HepG2 (cell line): ENCODE measurements at regions not wholly inside any gene's neighbourhood (a gene's known extent, or its start where the extent isn't known, plus 50 kb on each side); places are given as distances from the start of the nearest gene placed in this dataset.
A peak's percentile ranks its signal among the peaks of the same experiment; 100 is the strongest.

Experiments
- CBX1 ChIP-seq: IDR thresholded peaks from one replicate; pipeline ENCODE4 v1.6.1; 2016; ENCODE audit warnings: antibody characterized with exemption, low read depth
- CBX2 ChIP-seq, 2 experiments: fragments of 200-600 bp in 1 of 2; sonication (generic); formaldehyde crosslinking in 1 of 2; IDR thresholded peaks; 2 replicates each; pipeline versions ENCODE4 v1.7.0 to v1.8.1; 2018 to 2022; ENCODE audit warnings: low read depth in 2 of 2, low read length in 1 of 2, mild to moderate bottlenecking in 1 of 2, missing genetic modification reagents in 1 of 2
- GATA4 ChIP-seq: sonication (generic); IDR thresholded peaks from 2 replicates; pipeline ENCODE4 v1.6.1; 2016; ENCODE audit warnings: antibody characterized with exemption, low read depth, borderline replicate concordance
- LCORL ChIP-seq, 2 experiments: fragments of 450-650 bp in 1 of 2; sonication (generic) in 1 of 2; formaldehyde crosslinking in 1 of 2; IDR thresholded peaks; 2 replicates each; pipeline versions ENCODE4 v1.5.0 to v1.6.1; 2017 to 2020; ENCODE audit warnings: antibody characterized with exemption in 1 of 2, missing genetic modification reagents in 1 of 2
- MAFG ChIP-seq: sonication (generic); formaldehyde crosslinking; IDR thresholded peaks from 2 replicates; pipeline ENCODE4 v1.5.1; 2020; ENCODE audit warnings: mild to moderate bottlenecking, missing genetic modification reagents
- PAF1 ChIP-seq: IDR thresholded peaks from 2 replicates; pipeline ENCODE4 v1.6.1; 2016; ENCODE audit warnings: missing genetic modification reagents, missing compliant biosample characterization
- REPIN1 ChIP-seq: sonication (generic); formaldehyde crosslinking; IDR thresholded peaks from 2 replicates; pipeline ENCODE4 v1.8.0; 2022; ENCODE audit warnings: missing genetic modification reagents, low read depth, mild to moderate bottlenecking, borderline replicate concordance
- SALL2 ChIP-seq: sonication (generic); formaldehyde crosslinking; IDR thresholded peaks from 2 replicates; pipeline ENCODE4 v1.8.1; 2023; ENCODE audit warnings: mild to moderate bottlenecking, missing genetic modification reagents, inconsistent platforms
- SAP130 ChIP-seq: IDR thresholded peaks from 2 replicates; pipeline ENCODE4 v1.6.1; 2016; ENCODE audit warnings: low read depth
- SRSF1 ChIP-seq: fragments of 200-400 bp; formaldehyde crosslinking; optimal IDR thresholded peaks from 2 replicates; pipeline ENCODE3; 2017; ENCODE audit warnings: mild to moderate bottlenecking, low read depth, low read length, moderate library complexity
- ZNF33B ChIP-seq: sonication (generic); formaldehyde crosslinking; IDR thresholded peaks from 2 replicates; pipeline ENCODE4 v1.5.1; 2020; ENCODE audit warnings: mild to moderate bottlenecking, missing genetic modification reagents
- ZNF556 ChIP-seq: sonication (generic); formaldehyde crosslinking; IDR thresholded peaks from 2 replicates; pipeline ENCODE4 v1.4.0; 2020; ENCODE audit warnings: mild to moderate bottlenecking, missing genetic modification reagents, borderline replicate concordance
- ZNF749 ChIP-seq: sonication (generic); formaldehyde crosslinking; IDR thresholded peaks from 2 replicates; pipeline ENCODE4 v1.8.0; 2022; ENCODE audit warnings: mild to moderate bottlenecking, missing genetic modification reagents, moderate library complexity, borderline replicate concordance
- TF ChIP-seq, protein P1 (sequence below): sonication (generic); formaldehyde crosslinking; IDR thresholded peaks from 2 replicates; pipeline ENCODE4 v1.4.0; 2020; ENCODE audit warnings: mild to moderate bottlenecking, missing genetic modification reagents, borderline replicate concordance
- TF ChIP-seq, protein P2 (sequence below): sonication (generic); formaldehyde crosslinking; IDR thresholded peaks from 2 replicates; pipeline ENCODE4 v1.5.1; 2020; ENCODE audit warnings: mild to moderate bottlenecking, missing genetic modification reagents
- TF ChIP-seq, protein P3 (sequence below): sonication (generic); formaldehyde crosslinking; IDR thresholded peaks from 2 replicates; pipeline ENCODE4 v1.5.0; 2020; ENCODE audit warnings: missing genetic modification reagents
- TF ChIP-seq, protein P4 (sequence below): sonication (generic); formaldehyde crosslinking; IDR thresholded peaks from 2 replicates; pipeline ENCODE4 v1.4.0; 2020; ENCODE audit warnings: mild to moderate bottlenecking, low read depth, missing genetic modification reagents
- TF ChIP-seq, protein P5 (sequence below): IDR thresholded peaks from 2 replicates; pipeline ENCODE4 v1.6.1; 2016; ENCODE audit warnings: mild to moderate bottlenecking

DNA sequence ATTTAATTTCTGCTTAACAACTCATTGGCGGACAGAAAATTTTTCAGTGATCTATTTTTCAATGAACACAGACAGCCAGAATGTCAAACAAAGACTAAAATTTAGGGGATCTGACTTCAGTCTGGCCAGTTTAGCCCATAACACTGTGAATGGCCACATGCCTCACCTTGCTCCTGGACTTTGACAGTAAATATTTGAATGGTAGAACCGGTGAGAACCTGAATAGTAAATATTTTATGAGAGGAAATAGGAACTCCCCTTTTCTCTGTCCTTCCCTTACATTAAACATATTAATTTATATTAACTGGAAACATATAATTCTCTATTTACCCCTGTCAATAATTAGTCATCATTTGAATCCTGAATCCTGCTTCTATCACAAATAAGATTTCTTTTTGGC is 942.1 kb downstream of the KCNJ2 start (continued):
- TF ChIP-seq, protein P1, sequence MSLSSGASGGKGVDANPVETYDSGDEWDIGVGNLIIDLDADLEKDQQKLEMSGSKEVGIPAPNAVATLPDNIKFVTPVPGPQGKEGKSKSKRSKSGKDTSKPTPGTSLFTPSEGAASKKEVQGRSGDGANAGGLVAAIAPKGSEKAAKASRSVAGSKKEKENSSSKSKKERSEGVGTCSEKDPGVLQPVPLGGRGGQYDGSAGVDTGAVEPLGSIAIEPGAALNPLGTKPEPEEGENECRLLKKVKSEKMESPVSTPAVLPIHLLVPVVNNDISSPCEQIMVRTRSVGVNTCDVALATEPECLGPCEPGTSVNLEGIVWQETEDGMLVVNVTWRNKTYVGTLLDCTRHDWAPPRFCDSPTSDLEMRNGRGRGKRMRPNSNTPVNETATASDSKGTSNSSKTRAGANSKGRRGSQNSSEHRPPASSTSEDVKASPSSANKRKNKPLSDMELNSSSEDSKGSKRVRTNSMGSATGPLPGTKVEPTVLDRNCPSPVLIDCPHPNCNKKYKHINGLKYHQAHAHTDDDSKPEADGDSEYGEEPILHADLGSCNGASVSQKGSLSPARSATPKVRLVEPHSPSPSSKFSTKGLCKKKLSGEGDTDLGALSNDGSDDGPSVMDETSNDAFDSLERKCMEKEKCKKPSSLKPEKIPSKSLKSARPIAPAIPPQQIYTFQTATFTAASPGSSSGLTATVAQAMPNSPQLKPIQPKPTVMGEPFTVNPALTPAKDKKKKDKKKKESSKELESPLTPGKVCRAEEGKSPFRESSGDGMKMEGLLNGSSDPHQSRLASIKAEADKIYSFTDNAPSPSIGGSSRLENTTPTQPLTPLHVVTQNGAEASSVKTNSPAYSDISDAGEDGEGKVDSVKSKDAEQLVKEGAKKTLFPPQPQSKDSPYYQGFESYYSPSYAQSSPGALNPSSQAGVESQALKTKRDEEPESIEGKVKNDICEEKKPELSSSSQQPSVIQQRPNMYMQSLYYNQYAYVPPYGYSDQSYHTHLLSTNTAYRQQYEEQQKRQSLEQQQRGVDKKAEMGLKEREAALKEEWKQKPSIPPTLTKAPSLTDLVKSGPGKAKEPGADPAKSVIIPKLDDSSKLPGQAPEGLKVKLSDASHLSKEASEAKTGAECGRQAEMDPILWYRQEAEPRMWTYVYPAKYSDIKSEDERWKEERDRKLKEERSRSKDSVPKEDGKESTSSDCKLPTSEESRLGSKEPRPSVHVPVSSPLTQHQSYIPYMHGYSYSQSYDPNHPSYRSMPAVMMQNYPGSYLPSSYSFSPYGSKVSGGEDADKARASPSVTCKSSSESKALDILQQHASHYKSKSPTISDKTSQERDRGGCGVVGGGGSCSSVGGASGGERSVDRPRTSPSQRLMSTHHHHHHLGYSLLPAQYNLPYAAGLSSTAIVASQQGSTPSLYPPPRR (CRISPR knock-in tag): no peak
- TF ChIP-seq CBX1 (no peak), LCORL (IDR thresholded peaks at IDR 0.05) (no peak), LCORL (CRISPR knock-in tag; IDR thresholded peaks at IDR 0.05) (0 out of 2 replicates have a peak, but pooled peaks have one; percentile 37), SAP130 (CRISPR knock-in tag) (peak; percentile 22; the same call in 1 of the 2 replicates), CBX2 (IDR thresholded peaks at IDR 0.05; ENCODE audit: low read depth, low read length) (no peak), CBX2 (CRISPR knock-in tag; IDR thresholded peaks at IDR 0.05; ENCODE audit: low read depth) (no peak), GATA4 (no peak), MAFG (no peak), ZNF749 (no peak), REPIN1 (CRISPR knock-in tag) (no peak), ZNF556 (CRISPR knock-in tag) (no peak), PAF1 (no peak), ZNF33B (CRISPR knock-in tag) (no peak), SALL2 (CRISPR knock-in tag) (no peak), SRSF1 (no peak)
- TF ChIP-seq, protein P2, sequence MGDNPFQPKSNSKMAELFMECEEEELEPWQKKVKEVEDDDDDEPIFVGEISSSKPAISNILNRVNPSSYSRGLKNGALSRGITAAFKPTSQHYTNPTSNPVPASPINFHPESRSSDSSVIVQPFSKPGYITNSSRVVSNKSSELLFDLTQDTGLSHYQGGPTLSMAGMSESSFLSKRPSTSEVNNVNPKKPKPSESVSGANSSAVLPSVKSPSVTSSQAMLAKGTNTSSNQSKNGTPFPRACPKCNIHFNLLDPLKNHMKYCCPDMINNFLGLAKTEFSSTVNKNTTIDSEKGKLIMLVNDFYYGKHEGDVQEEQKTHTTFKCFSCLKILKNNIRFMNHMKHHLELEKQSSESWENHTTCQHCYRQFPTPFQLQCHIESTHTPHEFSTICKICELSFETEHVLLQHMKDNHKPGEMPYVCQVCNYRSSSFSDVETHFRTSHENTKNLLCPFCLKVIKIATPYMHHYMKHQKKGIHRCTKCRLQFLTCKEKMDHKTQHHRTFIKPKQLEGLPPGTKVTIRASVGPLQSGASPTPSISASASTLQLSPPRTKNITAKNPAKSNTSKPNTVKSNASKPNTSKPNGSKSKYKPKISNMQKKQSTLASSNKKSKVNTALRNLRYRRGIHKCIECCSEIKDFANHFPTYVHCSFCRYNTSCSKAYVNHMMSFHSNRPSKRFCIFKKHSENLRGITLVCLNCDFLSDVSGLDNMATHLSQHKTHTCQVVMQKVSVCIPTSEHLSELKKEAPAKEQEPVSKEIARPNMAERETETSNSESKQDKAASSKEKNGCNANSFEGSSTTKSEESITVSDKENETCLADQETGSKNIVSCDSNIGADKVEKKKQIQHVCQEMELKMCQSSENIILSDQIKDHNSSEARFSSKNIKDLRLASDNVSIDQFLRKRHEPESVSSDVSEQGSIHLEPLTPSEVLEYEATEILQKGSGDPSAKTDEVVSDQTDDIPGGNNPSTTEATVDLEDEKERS: no peak
- TF ChIP-seq, protein P3, sequence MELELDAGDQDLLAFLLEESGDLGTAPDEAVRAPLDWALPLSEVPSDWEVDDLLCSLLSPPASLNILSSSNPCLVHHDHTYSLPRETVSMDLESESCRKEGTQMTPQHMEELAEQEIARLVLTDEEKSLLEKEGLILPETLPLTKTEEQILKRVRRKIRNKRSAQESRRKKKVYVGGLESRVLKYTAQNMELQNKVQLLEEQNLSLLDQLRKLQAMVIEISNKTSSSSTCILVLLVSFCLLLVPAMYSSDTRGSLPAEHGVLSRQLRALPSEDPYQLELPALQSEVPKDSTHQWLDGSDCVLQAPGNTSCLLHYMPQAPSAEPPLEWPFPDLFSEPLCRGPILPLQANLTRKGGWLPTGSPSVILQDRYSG (CRISPR knock-in tag): no peak
- TF ChIP-seq, protein P4, sequence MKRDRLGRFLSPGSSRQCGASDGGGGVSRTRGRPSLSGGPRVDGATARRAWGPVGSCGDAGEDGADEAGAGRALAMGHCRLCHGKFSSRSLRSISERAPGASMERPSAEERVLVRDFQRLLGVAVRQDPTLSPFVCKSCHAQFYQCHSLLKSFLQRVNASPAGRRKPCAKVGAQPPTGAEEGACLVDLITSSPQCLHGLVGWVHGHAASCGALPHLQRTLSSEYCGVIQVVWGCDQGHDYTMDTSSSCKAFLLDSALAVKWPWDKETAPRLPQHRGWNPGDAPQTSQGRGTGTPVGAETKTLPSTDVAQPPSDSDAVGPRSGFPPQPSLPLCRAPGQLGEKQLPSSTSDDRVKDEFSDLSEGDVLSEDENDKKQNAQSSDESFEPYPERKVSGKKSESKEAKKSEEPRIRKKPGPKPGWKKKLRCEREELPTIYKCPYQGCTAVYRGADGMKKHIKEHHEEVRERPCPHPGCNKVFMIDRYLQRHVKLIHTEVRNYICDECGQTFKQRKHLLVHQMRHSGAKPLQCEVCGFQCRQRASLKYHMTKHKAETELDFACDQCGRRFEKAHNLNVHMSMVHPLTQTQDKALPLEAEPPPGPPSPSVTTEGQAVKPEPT (CRISPR knock-in tag): no peak
- TF ChIP-seq, protein P5, sequence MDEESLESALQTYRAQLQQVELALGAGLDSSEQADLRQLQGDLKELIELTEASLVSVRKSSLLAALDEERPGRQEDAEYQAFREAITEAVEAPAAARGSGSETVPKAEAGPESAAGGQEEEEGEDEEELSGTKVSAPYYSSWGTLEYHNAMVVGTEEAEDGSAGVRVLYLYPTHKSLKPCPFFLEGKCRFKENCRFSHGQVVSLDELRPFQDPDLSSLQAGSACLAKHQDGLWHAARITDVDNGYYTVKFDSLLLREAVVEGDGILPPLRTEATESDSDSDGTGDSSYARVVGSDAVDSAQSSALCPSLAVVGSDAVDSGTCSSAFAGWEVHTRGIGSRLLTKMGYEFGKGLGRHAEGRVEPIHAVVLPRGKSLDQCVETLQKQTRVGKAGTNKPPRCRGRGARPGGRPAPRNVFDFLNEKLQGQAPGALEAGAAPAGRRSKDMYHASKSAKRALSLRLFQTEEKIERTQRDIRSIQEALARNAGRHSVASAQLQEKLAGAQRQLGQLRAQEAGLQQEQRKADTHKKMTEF (CRISPR knock-in tag): 0 out of 2 replicates have a peak, but pooled peaks have one; percentile 28
